H9 (cell line): ENCODE measurements at regions not wholly inside any gene's neighbourhood (a gene's known extent, or its start where the extent isn't known, plus 50 kb on each side); places are given as distances from the start of the nearest gene placed in this dataset.

ENCODE experiments used
- DNase-seq: peaks from one replicate; pipeline ENCODE4 v3.0.0-alpha.2; 2017
- H2AFZ ChIP-seq: one replicate; pipeline ENCODE4 v1.6.1; 2013; ENCODE audit warnings: mild to moderate bottlenecking, low read length, control low read depth, moderate library complexity
- H2AK5ac ChIP-seq: 2 replicates; pipeline ENCODE4 v1.6.1; 2013; ENCODE audit warnings: low read length, control low read depth, mixed read lengths; ENCODE audit not compliant: insufficient read length
- H2BK120ac ChIP-seq: one replicate; pipeline ENCODE4 v1.6.1; 2013; ENCODE audit warnings: low read depth, mild to moderate bottlenecking, low read length, control low read depth, inconsistent platforms; ENCODE audit not compliant: poor library complexity, severe bottlenecking
- H2BK12ac ChIP-seq: 2 replicates; pipeline ENCODE4 v1.6.1; 2013; ENCODE audit warnings: low read length, control low read depth, mixed read lengths, low read depth; ENCODE audit not compliant: insufficient read length
- H2BK15ac ChIP-seq: 2 replicates; pipeline ENCODE4 v1.6.1; 2013; ENCODE audit warnings: low read depth, low read length, control low read depth
- H2BK20ac ChIP-seq: one replicate; pipeline ENCODE4 v1.6.1; 2013; ENCODE audit warnings: low read depth, mild to moderate bottlenecking, low read length, control low read depth, inconsistent platforms; ENCODE audit not compliant: poor library complexity, severe bottlenecking
- H2BK5ac ChIP-seq: 2 replicates; pipeline ENCODE4 v1.6.1; 2013; ENCODE audit warnings: low read length, control low read depth, mixed read lengths; ENCODE audit not compliant: insufficient read length
- H3K14ac ChIP-seq: 2 replicates; pipeline ENCODE4 v1.6.1; 2013; ENCODE audit warnings: low read length, control low read depth; ENCODE audit not compliant: insufficient read depth
- H3K18ac ChIP-seq: 2 replicates; pipeline ENCODE4 v1.6.1; 2013; ENCODE audit warnings: low read depth, mild to moderate bottlenecking, mixed read lengths, low read length, control low read depth; ENCODE audit not compliant: insufficient read length
- H3K23ac ChIP-seq: 2 replicates; pipeline ENCODE4 v1.6.1; 2013; ENCODE audit warnings: low read length, control low read depth, mixed read lengths, low read depth; ENCODE audit not compliant: insufficient read length
- H3K23me2 ChIP-seq: 2 replicates; pipeline ENCODE4 v1.6.1; 2013; ENCODE audit warnings: low read depth, mild to moderate bottlenecking, mixed read lengths, low read length, control low read depth; ENCODE audit not compliant: insufficient read length, poor library complexity, severe bottlenecking
- H3K27ac ChIP-seq: 2 replicates; pipeline ENCODE4 v1.5.1; 2013; ENCODE audit warnings: low read length, control low read depth, mixed read lengths, low read depth; ENCODE audit not compliant: insufficient read length
- H3K27me3 ChIP-seq: 2 replicates; pipeline ENCODE4 v1.6.1; 2013; ENCODE audit warnings: low read length, control low read depth, inconsistent platforms; ENCODE audit not compliant: insufficient read depth
- H3K4ac ChIP-seq: 2 replicates; pipeline ENCODE4 v1.6.1; 2013; ENCODE audit warnings: low read depth, mild to moderate bottlenecking, control low read depth, inconsistent platforms, low read length, moderate library complexity
- H3K4me1 ChIP-seq: 2 replicates; pipeline ENCODE4 v1.6.1; 2013; ENCODE audit warnings: low read length, control low read depth, inconsistent platforms; ENCODE audit not compliant: insufficient read depth
- H3K4me2 ChIP-seq: 2 replicates; pipeline ENCODE4 v1.6.1; 2013; ENCODE audit warnings: low read length, control low read depth, mixed read lengths; ENCODE audit not compliant: insufficient read length, insufficient read depth
- H3K56ac ChIP-seq: 2 replicates; pipeline ENCODE4 v1.6.1; 2013; ENCODE audit warnings: low read depth, mild to moderate bottlenecking, mixed read lengths, low read length, control low read depth; ENCODE audit not compliant: insufficient read length
- H3K79me1 ChIP-seq: 2 replicates; pipeline ENCODE4 v1.6.1; 2013; ENCODE audit warnings: low read depth, mild to moderate bottlenecking, moderate library complexity, low read length, control low read depth, inconsistent platforms; ENCODE audit not compliant: insufficient read depth, poor library complexity, severe bottlenecking
- H3K79me2 ChIP-seq: 2 replicates; pipeline ENCODE4 v1.6.1; 2013; ENCODE audit warnings: low read length, control low read depth, inconsistent platforms; ENCODE audit not compliant: insufficient read depth
- H3K9ac ChIP-seq: 2 replicates; pipeline ENCODE4 v1.6.1; 2013; ENCODE audit warnings: low read length, control low read depth, mixed read lengths; ENCODE audit not compliant: insufficient read length; ENCODE audit errors: extremely low read depth
- H3K9me3 ChIP-seq: one replicate; pipeline ENCODE4 v1.6.1; 2013; ENCODE audit warnings: low read depth, low read length, inconsistent platforms; ENCODE audit not compliant: control insufficient read depth
- H3T11ph ChIP-seq: one replicate; pipeline ENCODE4 v1.6.1; 2013; ENCODE audit warnings: mild to moderate bottlenecking, low read length, control low read depth, inconsistent platforms
- H4K20me1 ChIP-seq: one replicate; pipeline ENCODE4 v1.6.1; 2013; ENCODE audit not compliant: control insufficient read depth, insufficient read length, insufficient read depth
- H4K5ac ChIP-seq: 2 replicates; pipeline ENCODE4 v1.6.1; 2013; ENCODE audit warnings: low read depth, mild to moderate bottlenecking, mixed read lengths, low read length, control low read depth; ENCODE audit not compliant: insufficient read length
- H4K8ac ChIP-seq: replicated peaks from 2 replicates; pipeline ENCODE4 v1.6.1; 2013; ENCODE audit warnings: low read length, control low read depth, mixed read lengths, low read depth; ENCODE audit not compliant: insufficient read length
- H4K91ac ChIP-seq: 2 replicates; pipeline ENCODE4 v1.6.1; 2013; ENCODE audit warnings: low read depth, mild to moderate bottlenecking, moderate library complexity, mixed read lengths, low read length, control low read depth; ENCODE audit not compliant: insufficient read length
- H3K27ac Mint-ChIP-seq, 3 experiments: 2 replicates in 2 of 3; 3 replicates in 1 of 3; pipeline ENCODE4 v1.8.0; 2020 to 2021; ENCODE audit warnings: mixed read lengths in 3 of 3, mild to moderate bottlenecking in 1 of 3, moderate library complexity in 1 of 3
- H3K27me3 Mint-ChIP-seq: 2 replicates; pipeline ENCODE4 v1.8.0; 2021; ENCODE audit warnings: low read depth, mild to moderate bottlenecking, moderate library complexity, mixed read lengths
- H3K36me3 Mint-ChIP-seq, 3 experiments: 2 replicates in 2 of 3; 3 replicates in 1 of 3; pipeline ENCODE4 v1.8.0; 2020 to 2021; ENCODE audit warnings: low read depth in 3 of 3, mixed read lengths in 3 of 3; ENCODE audit not compliant: insufficient read depth in 1 of 3
- H3K4me1 Mint-ChIP-seq, 2 experiments: 2 replicates each; pipeline ENCODE4 v1.8.0; 2020; ENCODE audit warnings: mixed read lengths in 2 of 2
- H3K4me3 Mint-ChIP-seq, 2 experiments: 2 replicates in 1 of 2; 3 replicates in 1 of 2; pipeline ENCODE4 v1.8.0; 2020 to 2021; ENCODE audit warnings: mild to moderate bottlenecking in 2 of 2, mixed read lengths in 2 of 2, moderate library complexity in 1 of 2
- H3K9me3 Mint-ChIP-seq, 2 experiments: 2 replicates in 1 of 2; 3 replicates in 1 of 2; pipeline ENCODE4 v1.8.0; 2020; ENCODE audit warnings: mild to moderate bottlenecking in 2 of 2, mixed read lengths in 2 of 2, moderate library complexity in 1 of 2
- WGBS: extraction: QIAGEN DNeasy Blood & Tissue Kit; methylation state at CpG from one replicate; pipeline ENCODE4 v1.1.7; 2013; ENCODE audit warnings: missing lambda C conversion rate, low lambda C conversion rate, mixed read lengths; ENCODE audit not compliant: insufficient read length; ENCODE audit errors: extremely low coverage; 5-methylcytosine and 5-hydroxymethylcytosine counted together
- TF ChIP-seq, protein P1 (sequence below): fragments of 200-600 bp; sonication (generic); conservative IDR thresholded peaks from 3 replicates; pipeline ENCODE4 v1.8.0; 2021; ENCODE audit warnings: antibody characterized with exemption, mild to moderate bottlenecking

DNA sequence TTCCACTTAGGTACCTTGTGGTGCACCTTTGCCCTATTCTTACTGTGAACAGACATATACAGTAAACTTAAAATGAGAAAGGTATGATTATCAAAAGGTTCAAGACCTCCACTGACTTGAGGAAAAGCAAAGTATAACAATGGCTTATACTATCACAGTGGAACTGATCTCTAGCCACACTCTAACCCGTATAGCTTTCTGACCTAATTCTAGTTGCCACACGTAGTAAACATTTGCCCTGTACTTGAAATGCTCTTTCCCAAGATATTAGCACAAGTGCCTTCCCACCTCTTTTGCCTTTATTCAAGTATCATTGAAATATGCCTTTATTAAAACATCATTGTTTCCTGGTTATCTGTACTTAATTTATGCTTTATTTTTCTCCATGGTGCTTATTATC is 250.4 kb upstream of the PPFIA2 start:
- DNase-seq, result no peak
- peaks cover 0 to 2% of the 10 kb centered on the region in 2 experiments; a peak in 1 of 4 replicates for H3K4me1 Mint-ChIP-seq
- Histone ChIP-seq H3K4me1 (no peaks in the 10 kb centered on the region), H4K91ac (no peak overlapping the region), H2BK5ac (no peak overlapping the region), H3K18ac (no peak overlapping the region), H2BK12ac (no peak overlapping the region), H3K27ac (no peak overlapping the region), H2BK15ac (no peak overlapping the region), H2BK20ac (no peak overlapping the region), H4K5ac (no peak overlapping the region), H3T11ph (no peak overlapping the region), H4K8ac (no peak overlapping the region), H3K9ac (no peak overlapping the region), H3K56ac (no peak overlapping the region), H3K23ac (no peak overlapping the region), H3K27me3 (no peaks in the 10 kb centered on the region; the same call in 1 of the 2 replicates), H3K4me2 (no peak overlapping the region), H3K14ac (no peak overlapping the region), H3K23me2 (no peaks in the 10 kb centered on the region), H3K4ac (no peak overlapping the region), H2AK5ac (no peak overlapping the region), H3K9me3 (no peaks in the 10 kb centered on the region), H2BK120ac (no peak overlapping the region), H3K79me1 (no peaks in the 10 kb centered on the region), H4K20me1 (no peaks in the 10 kb centered on the region), H2AFZ (no peak overlapping the region), H3K79me2 (no peaks in the 10 kb centered on the region)
- no CpG with 5 or more reads among the region's 2 CpGs for WGBS
- no peak overlapping the region for H3K4me3 Mint-ChIP-seq
- TF ChIP-seq, protein P1, sequence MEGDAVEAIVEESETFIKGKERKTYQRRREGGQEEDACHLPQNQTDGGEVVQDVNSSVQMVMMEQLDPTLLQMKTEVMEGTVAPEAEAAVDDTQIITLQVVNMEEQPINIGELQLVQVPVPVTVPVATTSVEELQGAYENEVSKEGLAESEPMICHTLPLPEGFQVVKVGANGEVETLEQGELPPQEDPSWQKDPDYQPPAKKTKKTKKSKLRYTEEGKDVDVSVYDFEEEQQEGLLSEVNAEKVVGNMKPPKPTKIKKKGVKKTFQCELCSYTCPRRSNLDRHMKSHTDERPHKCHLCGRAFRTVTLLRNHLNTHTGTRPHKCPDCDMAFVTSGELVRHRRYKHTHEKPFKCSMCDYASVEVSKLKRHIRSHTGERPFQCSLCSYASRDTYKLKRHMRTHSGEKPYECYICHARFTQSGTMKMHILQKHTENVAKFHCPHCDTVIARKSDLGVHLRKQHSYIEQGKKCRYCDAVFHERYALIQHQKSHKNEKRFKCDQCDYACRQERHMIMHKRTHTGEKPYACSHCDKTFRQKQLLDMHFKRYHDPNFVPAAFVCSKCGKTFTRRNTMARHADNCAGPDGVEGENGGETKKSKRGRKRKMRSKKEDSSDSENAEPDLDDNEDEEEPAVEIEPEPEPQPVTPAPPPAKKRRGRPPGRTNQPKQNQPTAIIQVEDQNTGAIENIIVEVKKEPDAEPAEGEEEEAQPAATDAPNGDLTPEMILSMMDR, result no peak
- H3K36me3 Mint-ChIP-seq, result no peaks in the 10 kb centered on the region
- no peaks in the 10 kb centered on the region for H3K27me3 Mint-ChIP-seq
- H3K9me3 Mint-ChIP-seq, result no peaks in the 10 kb centered on the region
- H3K27ac Mint-ChIP-seq, result no peak overlapping the region
